ENCODE measurements at regions not wholly inside any gene's neighbourhood (a gene's known extent, or its start where the extent isn't known, plus 50 kb on each side); places are given as distances from the start of the nearest gene placed in this dataset.

- no peak for DNase-seq (ENCODE audit: low spot score)
- Histone ChIP-seq H3K4me1 (ENCODE audit: control insufficient read depth in 2 of 2, insufficient read depth in 1 of 2, low read depth in 1 of 2, low read length in 2 of 2) (no peaks in the 10 kb centered on the region), H3K36me3 (replicated peaks in 1 of 2; ENCODE audit: control insufficient read depth in 2 of 2, insufficient read depth in 2 of 2, low read length in 2 of 2) (no peaks in the 10 kb centered on the region), H2BK12ac (ENCODE audit: low read length) (no peak overlapping the region), H3K9ac (ENCODE audit: low read depth, low read length, poor library complexity) (no peak overlapping the region), H2BK5ac (ENCODE audit: low read length) (no peak overlapping the region), H3K23ac (ENCODE audit: low read depth, low read length, poor library complexity) (no peak overlapping the region), H3K14ac (ENCODE audit: low read length) (no peak overlapping the region), H4K91ac (ENCODE audit: low read depth, low read length, poor library complexity) (no peak overlapping the region), H3K27me3 (ENCODE audit: control insufficient read depth in 3 of 3, insufficient read depth in 3 of 3, low read depth in 1 of 3, low read length in 3 of 3) (no peaks in the 10 kb centered on the region), H4K8ac (ENCODE audit: low read depth, low read length) (no peak overlapping the region), H3K9me3 (replicated peaks in 1 of 2; ENCODE audit: control insufficient read depth in 2 of 2, insufficient read depth in 1 of 2, low read depth in 1 of 2, low read length in 2 of 2) (no peaks in the 10 kb centered on the region), H2BK15ac (ENCODE audit: low read length) (no peak overlapping the region), H2AK5ac (ENCODE audit: low read depth, low read length) (no peak overlapping the region), H3K4me3 (ENCODE audit: low read length in 2 of 2) (no peak overlapping the region), H3K4me2 (ENCODE audit: insufficient read depth, low read length, poor library complexity, severe bottlenecking) (no peak overlapping the region), H3K4ac (ENCODE audit: low read length) (no peak overlapping the region), H3K18ac (ENCODE audit: low read length) (no peak overlapping the region), H2AFZ (ENCODE audit: low read length) (no peak overlapping the region), H3K79me1 (ENCODE audit: low read depth, low read length) (no peaks in the 10 kb centered on the region), H3K27ac (replicated peaks; ENCODE audit: low read length) (no peak overlapping the region), H2BK120ac (ENCODE audit: low read depth, low read length) (no peak overlapping the region)
- WGBS, 2 donors (ENCODE audit: extremely low coverage in 2 of 2, insufficient read length in 2 of 2, insufficient replicate concordance in 1 of 2), result no CpG with 5 or more reads among the region's 4 CpGs
Measured at GRCh38 chr9:80615964-80616363, 1044.2 kb downstream of the TLE4 start.

- no peak overlapping the region for H2BK12ac ChIP-seq (ENCODE audit: low read length)
- no peak overlapping the region for H3K27ac ChIP-seq (replicated peaks; ENCODE audit: low read length)
- H4K91ac ChIP-seq (ENCODE audit: low read depth, low read length, poor library complexity), result no peak overlapping the region
- H3K23ac ChIP-seq (ENCODE audit: low read depth, low read length, poor library complexity), result no peak overlapping the region
- no peak overlapping the region for H3K4me3 ChIP-seq (ENCODE audit: low read length in 2 of 2)
- no peak overlapping the region for H3K14ac ChIP-seq (ENCODE audit: low read length)
- no peaks in the 10 kb centered on the region for H3K79me1 ChIP-seq (ENCODE audit: low read depth, low read length)
- no peak overlapping the region for H3K18ac ChIP-seq (ENCODE audit: low read length)
- H3K9ac ChIP-seq (ENCODE audit: low read depth, low read length, poor library complexity), result no peak overlapping the region
- H3K36me3 ChIP-seq (replicated peaks in 1 of 2; ENCODE audit: control insufficient read depth in 2 of 2, insufficient read depth in 2 of 2, low read length in 2 of 2), result no peaks in the 10 kb centered on the region
- no peak for DNase-seq (ENCODE audit: low spot score)
- H2BK15ac ChIP-seq (ENCODE audit: low read length), result no peak overlapping the region
- no CpG with 5 or more reads among the region's 3 CpGs for WGBS, 2 donors (ENCODE audit: extremely low coverage in 2 of 2, insufficient read length in 2 of 2, insufficient replicate concordance in 1 of 2)
- no peaks in the 10 kb centered on the region for H3K9me3 ChIP-seq (replicated peaks in 1 of 2; ENCODE audit: control insufficient read depth in 2 of 2, insufficient read depth in 1 of 2, low read depth in 1 of 2, low read length in 2 of 2)
- no peak overlapping the region for H3K4me2 ChIP-seq (ENCODE audit: insufficient read depth, low read length, poor library complexity, severe bottlenecking)
- H2BK120ac ChIP-seq (ENCODE audit: low read depth, low read length), result no peak overlapping the region
- no peaks in the 10 kb centered on the region for H3K4me1 ChIP-seq (ENCODE audit: control insufficient read depth in 2 of 2, insufficient read depth in 1 of 2, low read depth in 1 of 2, low read length in 2 of 2)
- no peak overlapping the region for H3K4ac ChIP-seq (ENCODE audit: low read length)
- no peak overlapping the region for H2AK5ac ChIP-seq (ENCODE audit: low read depth, low read length)
- no peak overlapping the region for H2BK5ac ChIP-seq (ENCODE audit: low read length)
- no peak overlapping the region for H2AFZ ChIP-seq (ENCODE audit: low read length)
- no peaks in the 10 kb centered on the region for H3K27me3 ChIP-seq (ENCODE audit: control insufficient read depth in 3 of 3, insufficient read depth in 3 of 3, low read depth in 1 of 3, low read length in 3 of 3)
- H4K8ac ChIP-seq (ENCODE audit: low read depth, low read length), result no peak overlapping the region
Measured at GRCh38 chr9:80605793-80606192, 1034.0 kb downstream of the TLE4 start.

GRCh38 chr9:80605129-80605528 is 1033.4 kb downstream of the TLE4 start:
- Histone ChIP-seq H3K4me1 (ENCODE audit: control insufficient read depth in 2 of 2, insufficient read depth in 1 of 2, low read depth in 1 of 2, low read length in 2 of 2) (no peaks in the 10 kb centered on the region), H2BK15ac (ENCODE audit: low read length) (no peak overlapping the region), H2AFZ (ENCODE audit: low read length) (no peak overlapping the region), H2BK12ac (ENCODE audit: low read length) (no peak overlapping the region), H3K79me1 (ENCODE audit: low read depth, low read length) (no peaks in the 10 kb centered on the region), H2AK5ac (ENCODE audit: low read depth, low read length) (no peak overlapping the region), H2BK120ac (ENCODE audit: low read depth, low read length) (no peak overlapping the region), H4K91ac (ENCODE audit: low read depth, low read length, poor library complexity) (no peak overlapping the region), H3K4ac (ENCODE audit: low read length) (no peak overlapping the region), H3K4me2 (ENCODE audit: insufficient read depth, low read length, poor library complexity, severe bottlenecking) (no peak overlapping the region), H3K27ac (replicated peaks; ENCODE audit: low read length) (no peak overlapping the region), H3K23ac (ENCODE audit: low read depth, low read length, poor library complexity) (no peak overlapping the region), H3K27me3 (ENCODE audit: control insufficient read depth in 3 of 3, insufficient read depth in 3 of 3, low read depth in 1 of 3, low read length in 3 of 3) (no peaks in the 10 kb centered on the region), H3K14ac (ENCODE audit: low read length) (no peak overlapping the region), H4K8ac (ENCODE audit: low read depth, low read length) (no peak overlapping the region), H2BK5ac (ENCODE audit: low read length) (no peak overlapping the region), H3K9ac (ENCODE audit: low read depth, low read length, poor library complexity) (no peak overlapping the region), H3K4me3 (ENCODE audit: low read length in 2 of 2) (no peak overlapping the region), H3K18ac (ENCODE audit: low read length) (no peak overlapping the region), H3K9me3 (replicated peaks in 1 of 2; ENCODE audit: control insufficient read depth in 2 of 2, insufficient read depth in 1 of 2, low read depth in 1 of 2, low read length in 2 of 2) (no peaks in the 10 kb centered on the region), H3K36me3 (replicated peaks in 1 of 2; ENCODE audit: control insufficient read depth in 2 of 2, insufficient read depth in 2 of 2, low read length in 2 of 2) (no peaks in the 10 kb centered on the region)
- no CpG with 5 or more reads among the region's 2 CpGs for WGBS, 2 donors (ENCODE audit: extremely low coverage in 2 of 2, insufficient read length in 2 of 2, insufficient replicate concordance in 1 of 2)
- DNase-seq (ENCODE audit: low spot score), result no peak

GRCh38 chr9:80602291-80602690 is 1030.5 kb downstream of the TLE4 start:
- H3K4me1 ChIP-seq (ENCODE audit: control insufficient read depth in 2 of 2, insufficient read depth in 1 of 2, low read depth in 1 of 2, low read length in 2 of 2), result no peaks in the 10 kb centered on the region
- H4K91ac ChIP-seq (ENCODE audit: low read depth, low read length, poor library complexity), result no peak overlapping the region
- H3K18ac ChIP-seq (ENCODE audit: low read length), result no peak overlapping the region
- H3K79me1 ChIP-seq (ENCODE audit: low read depth, low read length), result no peaks in the 10 kb centered on the region
- no peak overlapping the region for H2BK5ac ChIP-seq (ENCODE audit: low read length)
- no peak overlapping the region for H2AFZ ChIP-seq (ENCODE audit: low read length)
- no peak overlapping the region for H2AK5ac ChIP-seq (ENCODE audit: low read depth, low read length)
- H3K27ac ChIP-seq (replicated peaks; ENCODE audit: low read length), result no peak overlapping the region
- H3K9ac ChIP-seq (ENCODE audit: low read depth, low read length, poor library complexity), result no peak overlapping the region
- H2BK120ac ChIP-seq (ENCODE audit: low read depth, low read length), result no peak overlapping the region
- no peaks in the 10 kb centered on the region for H3K27me3 ChIP-seq (ENCODE audit: control insufficient read depth in 3 of 3, insufficient read depth in 3 of 3, low read depth in 1 of 3, low read length in 3 of 3)
- H3K4ac ChIP-seq (ENCODE audit: low read length), result no peak overlapping the region
- H3K4me2 ChIP-seq (ENCODE audit: insufficient read depth, low read length, poor library complexity, severe bottlenecking), result no peak overlapping the region
- no peak overlapping the region for H3K4me3 ChIP-seq (ENCODE audit: low read length in 2 of 2)
- no peak overlapping the region for H4K8ac ChIP-seq (ENCODE audit: low read depth, low read length)
- H2BK12ac ChIP-seq (ENCODE audit: low read length), result no peak overlapping the region
- H3K9me3 ChIP-seq (replicated peaks in 1 of 2; ENCODE audit: control insufficient read depth in 2 of 2, insufficient read depth in 1 of 2, low read depth in 1 of 2, low read length in 2 of 2), result no peaks in the 10 kb centered on the region
- no CpG with 5 or more reads among the region's 5 CpGs for WGBS, 2 donors (ENCODE audit: extremely low coverage in 2 of 2, insufficient read length in 2 of 2, insufficient replicate concordance in 1 of 2)
- H3K36me3 ChIP-seq (replicated peaks in 1 of 2; ENCODE audit: control insufficient read depth in 2 of 2, insufficient read depth in 2 of 2, low read length in 2 of 2), result no peaks in the 10 kb centered on the region
- H3K23ac ChIP-seq (ENCODE audit: low read depth, low read length, poor library complexity), result no peak overlapping the region
- DNase-seq (ENCODE audit: low spot score), result no peak
- no peak overlapping the region for H2BK15ac ChIP-seq (ENCODE audit: low read length)
- no peak overlapping the region for H3K14ac ChIP-seq (ENCODE audit: low read length)
